GM21717 (cell line): ENCODE measurements at regions not wholly inside any gene's neighbourhood (a gene's known extent, or its start where the extent isn't known, plus 50 kb on each side); places are given as distances from the start of the nearest gene placed in this dataset.
A peak's percentile ranks its signal among the peaks of the same experiment; 100 is the strongest.
"Not testable (repeated sequence)": the region's sequence is repeated elsewhere in the genome, so short reads cannot be mapped to it uniquely, and the experiment has no call there.

Experiments
- ATAC-seq: cut with Tn5 transposase; IDR thresholded peaks from one replicate; pipeline ENCODE4 v1.9.1; 2021; ENCODE audit warnings: mild to moderate bottlenecking, moderate library complexity; ENCODE audit not compliant: unreplicated experiment

GRCh38 chr4:122973465-122973864 lies 51.1 kb upstream of the NUDT6 start:
- no peak for ATAC-seq

GRCh38 chr4:122976111-122976510 lies 53.7 kb upstream of the NUDT6 start:
- no peak for ATAC-seq

DNA sequence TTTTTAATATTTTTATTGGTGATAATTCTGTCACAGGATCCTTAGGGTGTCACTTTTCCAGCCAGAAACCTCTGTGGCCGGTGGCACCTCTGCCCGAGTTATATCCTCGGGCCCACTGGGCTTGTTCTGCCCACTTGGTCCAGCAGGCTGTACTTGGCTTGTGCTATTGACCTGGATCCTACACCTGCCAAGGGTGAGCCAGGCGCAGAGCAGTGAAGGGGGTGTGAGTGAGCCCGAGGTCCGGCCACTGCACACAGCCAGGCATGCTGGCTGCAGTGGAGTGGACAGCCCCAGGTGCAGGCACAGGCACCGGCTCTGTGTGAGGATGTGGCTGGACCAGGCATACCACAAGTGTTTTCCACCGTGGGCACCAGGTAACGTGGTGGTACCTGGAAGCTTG lies 54.7 kb upstream of the NUDT6 start:
- ATAC-seq, result no peak

GRCh38 chr4:122978109-122978508 lies 55.7 kb upstream of the NUDT6 start:
- no peak for ATAC-seq

GRCh38 chr4:122978789-122979188 lies 56.4 kb upstream of the NUDT6 start:
- no peak for ATAC-seq

DNA sequence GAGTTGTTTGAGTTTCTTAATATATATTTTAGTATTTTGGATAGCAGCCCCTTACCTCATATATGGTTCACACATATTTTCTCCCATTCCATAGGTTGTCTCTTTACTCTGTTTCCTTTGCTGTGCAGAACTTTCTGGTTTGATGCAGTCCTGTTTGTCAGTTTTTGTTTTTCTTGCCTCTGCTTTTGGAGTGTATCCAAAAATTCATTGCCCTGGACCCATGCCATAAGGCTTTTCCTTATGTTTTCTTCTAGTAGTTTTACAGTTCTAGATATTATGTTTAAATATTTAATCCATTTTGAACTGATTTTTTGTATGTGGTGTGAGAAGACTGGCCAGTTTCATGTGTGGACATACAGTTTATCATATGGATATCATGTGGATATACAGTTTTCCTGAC lies 58.5 kb upstream of the NUDT6 start:
- ATAC-seq, result no peak

DNA sequence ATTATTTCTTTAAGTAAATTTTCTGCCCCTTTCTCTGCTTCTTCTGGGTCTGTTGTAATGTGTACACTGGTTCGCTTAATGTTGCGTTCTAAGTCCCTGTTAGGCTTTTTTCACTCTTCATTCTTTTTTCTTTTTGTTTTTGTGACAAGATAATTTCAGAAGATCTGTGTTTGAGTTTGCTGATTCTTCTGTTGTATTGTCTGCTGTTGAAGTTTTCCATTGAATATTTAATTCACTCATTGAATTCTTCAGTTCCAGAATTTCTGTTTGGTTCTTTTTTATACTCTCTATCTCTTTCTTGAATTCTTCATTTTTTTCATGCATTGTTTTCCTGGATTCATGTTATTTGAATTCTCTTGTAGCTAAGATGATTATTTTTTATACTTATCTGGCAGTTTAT lies 66.3 kb upstream of the NUDT6 start:
- ATAC-seq, result no peak

- no peak for ATAC-seq
These were observed 68.5 kb upstream of the NUDT6 start for GRCh38 chr4:122990891-122991290.

- ATAC-seq, result no peak
These were observed 69.7 kb upstream of the NUDT6 start for GRCh38 chr4:122992057-122992456.

GRCh38 chr4:122992641-122993040 lies 70.2 kb upstream of the NUDT6 start:
- no peak for ATAC-seq

DNA sequence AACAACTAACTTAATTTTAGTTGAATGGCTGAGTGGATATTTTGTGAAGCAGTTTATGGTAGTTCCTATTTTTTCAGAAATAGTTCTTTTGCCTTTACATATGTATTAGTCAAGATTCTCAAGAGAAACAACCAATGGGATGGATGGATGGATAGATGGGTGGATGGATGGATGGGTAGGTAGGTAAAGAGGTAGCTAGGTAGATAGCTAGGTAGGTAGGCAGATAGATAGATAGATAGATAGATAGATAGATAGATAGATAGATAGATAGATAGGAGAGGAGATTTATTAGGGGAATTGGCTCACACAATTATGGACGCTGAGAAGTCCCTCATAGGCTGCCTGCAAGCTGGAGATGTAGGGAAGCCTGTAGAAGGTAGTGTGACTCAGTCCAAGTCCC lies 74.0 kb upstream of the NUDT6 start:
- no peak for ATAC-seq

DNA sequence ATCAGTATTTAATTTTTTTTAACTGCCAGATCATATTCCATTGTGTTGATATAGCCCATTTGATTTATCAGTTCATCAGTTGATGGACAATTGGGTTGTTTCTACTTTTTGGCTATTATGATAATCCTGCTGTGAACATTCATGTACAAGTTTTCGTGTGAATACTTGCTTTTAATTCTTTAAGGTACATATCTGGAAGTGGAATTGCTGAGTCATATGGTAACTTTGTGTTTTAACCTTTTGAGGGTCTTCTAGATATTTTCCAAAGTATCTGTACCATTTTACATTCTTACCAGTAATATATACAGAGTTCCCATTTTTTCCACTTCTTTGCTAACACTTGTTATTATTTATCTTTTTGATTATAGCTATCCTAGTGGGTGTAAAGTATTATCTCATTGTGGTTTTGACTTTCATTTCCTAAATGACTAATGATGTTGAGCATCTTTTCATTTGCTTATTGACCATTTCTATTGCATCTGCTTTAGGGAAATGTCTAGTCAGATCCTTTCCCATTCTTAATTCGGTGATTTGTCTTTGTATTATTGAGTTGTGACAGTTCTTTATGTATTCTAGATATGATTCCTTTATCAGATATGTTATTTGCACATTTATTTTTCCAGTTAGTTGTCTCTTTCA lies 75.2 kb upstream of the NUDT6 start:
- ATAC-seq, result peak; percentile 84

DNA sequence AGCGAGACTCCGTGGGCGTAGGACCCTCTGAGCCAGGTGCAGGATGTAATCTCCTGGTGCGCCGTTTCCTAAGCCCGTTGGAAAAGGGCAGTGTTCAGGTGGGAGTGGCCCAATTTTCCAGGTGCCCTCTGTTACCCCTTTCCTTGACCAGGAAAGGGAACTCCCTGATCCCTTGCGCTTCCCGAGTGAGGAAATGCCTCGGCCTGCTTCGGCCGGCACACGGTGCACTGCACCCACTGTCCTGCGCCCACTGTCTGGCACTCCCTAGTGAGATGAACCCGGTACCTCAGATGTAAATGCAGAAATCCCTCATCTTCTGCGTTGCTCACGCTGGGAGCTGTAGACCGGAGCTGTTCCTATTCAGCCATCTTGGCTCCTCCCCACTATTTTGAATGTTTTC lies 81.7 kb upstream of the NUDT6 start:
- not testable (repeated sequence) for ATAC-seq

DNA sequence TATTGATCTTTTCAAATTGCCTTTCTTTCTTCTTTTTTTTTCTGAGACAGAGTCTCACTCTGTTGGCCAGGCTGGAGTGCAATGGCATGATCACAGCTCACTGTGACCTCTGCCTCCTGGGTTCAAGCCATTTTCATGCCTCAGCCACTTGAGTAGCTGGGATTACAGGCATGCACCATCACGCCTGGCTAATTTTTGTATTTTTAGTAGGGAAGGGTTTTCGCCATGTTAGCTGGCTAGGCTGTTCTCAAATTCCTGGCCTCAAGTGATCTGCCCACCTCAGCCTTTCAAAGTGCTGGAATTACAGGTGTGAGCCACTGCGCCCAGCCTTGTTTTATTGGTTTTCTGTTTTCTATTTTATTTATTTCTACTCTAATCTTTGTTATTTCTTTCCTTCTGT lies 82.7 kb upstream of the NUDT6 start:
- not testable (repeated sequence) for ATAC-seq

DNA sequence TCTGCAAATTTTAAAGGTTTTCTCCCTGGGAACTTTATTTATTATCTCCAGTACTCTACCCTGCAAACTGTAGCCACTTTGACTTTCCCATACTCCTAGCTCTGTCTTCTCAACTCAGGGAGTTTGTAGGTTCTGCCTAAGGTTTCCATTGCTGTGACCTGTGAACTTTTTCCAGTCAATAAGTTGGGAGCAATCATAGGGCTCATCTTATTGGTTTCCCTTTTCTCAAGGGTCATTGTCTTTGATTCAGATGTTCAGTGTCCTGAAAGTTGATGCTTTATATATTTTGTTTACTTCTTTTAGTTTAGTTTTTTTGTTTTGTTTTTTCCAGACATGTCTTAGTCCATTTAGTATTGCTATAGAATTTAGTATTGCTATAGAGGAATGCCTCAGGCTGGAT lies 85.3 kb upstream of the NUDT6 start:
- no peak for ATAC-seq

- not testable (repeated sequence) for ATAC-seq
These were observed 90.0 kb upstream of the NUDT6 start for GRCh38 chr4:123012416-123012815.

- ATAC-seq, result no peak
These were observed 91.6 kb upstream of the NUDT6 start for GRCh38 chr4:123014038-123014437.

DNA sequence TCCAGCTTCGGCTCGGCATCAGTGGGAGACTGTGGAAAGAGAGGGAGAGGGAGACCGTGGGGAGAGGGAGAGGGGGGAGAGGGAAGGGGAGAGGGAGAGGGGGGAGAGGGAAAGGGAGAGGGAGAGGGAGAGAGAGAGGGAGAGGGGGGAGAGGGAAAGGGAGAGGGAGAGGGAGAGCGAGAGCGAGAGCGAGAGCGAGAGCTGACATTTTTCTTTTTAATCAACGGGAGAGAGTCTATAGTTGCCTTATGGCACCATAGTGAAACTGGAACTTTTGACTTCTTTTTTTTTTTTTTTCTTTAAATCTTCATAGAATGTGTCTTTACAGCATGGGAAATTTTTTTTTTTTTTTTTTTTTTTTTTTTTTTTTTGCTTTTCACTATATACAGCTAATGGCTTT lies 94.7 kb upstream of the NUDT6 start:
- no peak for ATAC-seq

DNA sequence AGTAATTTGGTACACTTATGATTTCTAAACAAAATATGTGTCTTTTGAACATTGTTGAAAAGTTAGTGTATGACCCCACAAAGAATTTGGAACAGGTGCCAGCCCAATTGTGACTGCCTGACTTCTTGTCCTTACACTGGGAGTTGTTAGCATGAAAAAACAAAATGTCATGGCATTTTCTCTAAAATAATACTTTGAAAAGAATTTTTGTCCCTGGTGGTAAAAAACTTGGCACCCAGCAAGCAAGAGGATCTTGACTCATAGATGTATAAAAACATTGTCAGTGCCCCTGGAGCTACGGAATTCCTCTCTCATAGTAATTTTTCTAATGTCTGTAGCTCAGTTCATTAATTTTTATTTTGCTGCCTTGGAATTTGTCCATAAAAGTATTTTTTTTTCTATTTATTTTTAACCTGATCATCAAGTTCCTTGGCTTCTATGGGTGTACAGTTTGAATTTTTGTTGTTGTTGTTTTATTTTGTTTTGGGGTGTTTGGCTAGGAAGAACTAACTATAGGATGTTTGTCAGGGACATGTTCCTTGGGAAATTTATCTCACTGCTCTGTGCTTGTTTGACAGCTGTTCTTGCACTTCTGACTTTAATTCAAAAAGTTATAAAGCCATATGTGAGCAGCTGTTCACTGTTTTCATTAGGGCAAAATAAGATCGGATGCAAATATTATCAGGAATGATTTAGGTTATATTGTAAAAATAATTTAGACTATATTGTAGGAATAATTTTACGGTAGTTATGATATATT lies 95.4 kb upstream of the NUDT6 start:
- no peak for ATAC-seq

GRCh38 chr4:123018396-123018775 lies 96.0 kb upstream of the NUDT6 start:
- ATAC-seq, result no peak

GRCh38 chr4:123020285-123020684 lies 97.9 kb upstream of the NUDT6 start:
- no peak for ATAC-seq

DNA sequence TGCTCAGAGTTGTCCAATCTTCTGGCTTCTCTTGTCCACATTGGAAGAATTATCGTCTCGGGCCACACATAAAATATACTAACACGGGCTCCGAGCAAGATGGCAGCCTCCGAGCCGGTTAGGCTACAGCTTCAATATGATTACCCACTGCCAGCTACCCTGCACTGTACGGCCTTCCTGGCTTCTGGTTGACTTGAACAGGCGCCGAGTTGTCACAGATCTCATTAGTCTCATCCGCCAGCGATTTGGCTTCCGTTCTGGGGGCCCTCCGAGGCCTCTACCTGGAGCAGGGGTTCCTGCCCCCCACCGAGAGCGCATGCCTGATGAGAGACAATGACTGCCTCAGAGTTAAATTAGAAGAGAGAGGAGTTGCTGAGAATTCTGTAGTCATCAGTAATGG lies 101.2 kb upstream of the NUDT6 start:
- no peak for ATAC-seq

- ATAC-seq, result no peak
These were observed 102.3 kb upstream of the NUDT6 start for GRCh38 chr4:123024710-123025109.
